Fibroblast of skin of right quadriceps (primary cell): ENCODE measurements at regions not wholly inside any gene's neighbourhood (a gene's known extent, or its start where the extent isn't known, plus 50 kb on each side); places are given as distances from the start of the nearest gene placed in this dataset.

ENCODE experiments used
- DNase-seq: peaks from one replicate; pipeline ENCODE4 v3.0.0-alpha.2; 2013

GRCh38 chr16:85316321-85316919 is 204.1 kb upstream of the CIBAR2 start:
- peak; percentile 46 for DNase-seq

- DNase-seq, result no peak
Observed at GRCh38 chr16:85316944-85317343, 204.7 kb upstream of the CIBAR2 start.

GRCh38 chr16:85317704-85318103 is 205.4 kb upstream of the CIBAR2 start:
- no peak for DNase-seq

- DNase-seq, result no peak
Observed at GRCh38 chr16:85319208-85319983, 207.1 kb upstream of the CIBAR2 start.

DNA sequence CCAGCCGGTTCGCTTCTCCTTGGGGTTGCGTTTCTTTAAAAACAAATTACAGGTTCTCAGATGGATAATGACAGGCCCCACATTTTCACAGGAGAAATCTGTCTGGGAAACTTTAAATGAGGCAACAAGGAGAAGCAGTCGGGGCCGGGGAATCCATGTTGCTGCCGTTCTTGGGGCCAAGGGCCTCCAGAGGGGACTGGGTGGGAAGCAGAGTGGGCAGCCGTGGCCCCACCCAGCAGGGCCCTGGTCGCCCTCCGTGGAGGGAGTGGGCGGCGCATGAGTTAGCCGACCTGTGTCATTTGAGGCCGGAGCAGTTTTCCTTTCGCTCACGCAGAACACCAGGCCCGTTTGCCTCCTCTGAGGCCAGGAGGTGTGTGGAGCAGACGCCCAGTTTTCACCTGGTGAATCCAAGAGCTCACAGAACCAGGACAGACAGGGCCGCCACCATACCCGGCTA is 207.7 kb upstream of the CIBAR2 start:
- no peak for DNase-seq

GRCh38 chr16:85320677-85321385 is 208.6 kb upstream of the CIBAR2 start:
- no peak for DNase-seq

DNA sequence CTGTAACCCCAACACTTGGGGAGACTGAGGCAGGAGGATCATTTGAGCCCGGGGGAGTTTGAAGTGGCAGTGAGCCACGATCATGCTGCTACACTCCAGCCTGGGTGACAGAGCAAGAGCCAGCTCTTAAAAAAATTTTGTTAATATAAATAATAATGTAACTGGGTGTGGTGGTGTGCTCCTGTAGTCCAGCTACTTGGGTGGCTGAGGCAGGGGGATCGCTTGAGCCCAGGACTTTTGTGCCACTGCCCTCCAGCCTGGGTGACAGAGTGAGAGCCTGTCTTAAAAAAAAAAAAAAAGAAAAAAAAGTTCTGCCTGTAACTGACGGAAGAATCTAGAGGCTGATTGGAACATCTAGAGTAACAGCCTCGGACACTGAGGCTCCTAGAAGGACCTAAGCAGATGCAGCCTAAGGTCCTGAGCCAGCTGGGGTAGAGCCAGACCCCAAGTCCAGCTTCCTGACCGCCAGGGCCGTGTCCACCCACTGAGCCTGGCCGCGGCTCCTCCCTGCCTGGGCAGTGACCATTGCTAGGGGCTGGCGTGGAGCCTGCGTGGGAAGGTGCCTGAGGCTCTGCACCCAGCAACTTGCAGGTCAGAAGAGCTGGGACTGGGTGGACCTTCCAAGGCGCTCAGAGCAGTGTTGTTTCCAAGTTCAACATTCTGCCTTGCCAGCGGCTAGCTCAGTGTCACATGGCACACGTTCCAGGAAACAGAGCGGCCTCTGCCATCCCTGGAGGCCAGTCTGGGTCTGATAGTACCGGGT is 209.4 kb upstream of the CIBAR2 start:
- peak; percentile 28 for DNase-seq

GRCh38 chr16:85323230-85323960 is 211.1 kb upstream of the CIBAR2 start:
- DNase-seq, result no peak

- DNase-seq, result no peak
Observed at GRCh38 chr16:85323961-85324253, 211.6 kb upstream of the CIBAR2 start.

DNA sequence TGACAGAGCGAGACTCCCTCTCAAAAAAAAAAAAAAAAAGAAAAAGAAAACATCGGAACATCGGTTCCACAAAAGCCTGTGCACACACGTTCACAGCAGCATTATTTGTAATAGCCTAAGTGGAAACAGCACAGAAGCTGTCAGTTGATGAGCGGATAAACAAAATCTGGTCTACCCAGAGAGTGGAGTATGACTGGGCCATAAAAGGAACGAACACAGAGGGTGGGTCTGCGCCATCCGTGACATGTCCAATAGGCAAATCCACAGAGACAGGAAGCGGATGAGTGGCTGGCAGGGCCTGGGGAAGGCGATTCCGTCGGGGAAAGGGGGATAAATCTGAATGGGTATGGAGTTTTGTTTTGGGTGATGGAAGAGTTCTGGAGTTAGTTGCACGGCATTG is 212.2 kb upstream of the CIBAR2 start:
- DNase-seq, result no peak

GRCh38 chr16:85326113-85326793 is 214.0 kb upstream of the CIBAR2 start:
- DNase-seq, result peak; percentile 48

- DNase-seq, result no peak
Observed at GRCh38 chr16:85326794-85327181, 214.5 kb upstream of the CIBAR2 start.

DNA sequence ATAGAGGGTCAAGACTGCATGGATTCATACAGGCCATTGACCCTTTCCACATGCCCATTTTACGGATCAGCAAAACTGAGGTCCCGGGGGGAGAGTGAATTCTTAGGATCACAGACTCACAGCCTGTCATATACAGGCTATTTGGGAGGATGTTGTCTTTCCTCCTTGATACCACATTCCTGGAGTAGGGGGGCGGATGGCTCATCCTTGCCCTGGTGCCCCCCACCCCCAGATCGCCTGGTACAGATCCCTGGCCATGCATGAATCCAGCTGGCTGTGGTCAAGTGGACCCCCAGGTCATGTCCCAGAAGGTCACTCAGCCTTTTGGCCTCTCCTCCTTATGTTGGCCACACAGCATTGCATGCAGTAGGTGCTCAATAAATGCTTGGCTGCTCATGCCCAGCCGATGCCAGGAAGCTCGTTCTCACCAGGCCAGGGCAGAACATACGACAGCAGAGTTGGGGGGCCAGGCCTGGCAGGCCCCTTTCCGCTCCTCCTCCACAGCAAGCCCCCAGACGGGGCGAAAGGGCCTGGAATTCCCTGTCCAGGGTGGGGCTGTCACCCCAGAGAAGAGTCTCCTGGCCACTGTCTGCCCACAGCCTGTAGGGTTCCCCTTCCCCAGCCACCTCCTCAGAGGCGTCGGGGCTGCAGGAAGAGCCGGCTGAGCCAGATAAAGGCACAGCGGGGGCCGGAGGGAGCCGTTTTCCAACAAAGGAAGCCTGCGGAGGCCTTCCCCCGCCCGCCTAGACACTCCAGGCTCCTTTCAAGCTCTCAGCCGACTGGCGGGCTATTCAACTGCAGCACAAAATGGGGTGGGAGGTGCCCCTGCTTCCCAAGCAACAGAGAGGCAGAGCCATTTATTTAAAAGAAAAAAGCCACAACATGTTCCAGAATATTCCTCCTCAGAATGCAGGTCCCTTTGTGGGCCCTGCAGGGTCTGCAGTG is 215.7 kb upstream of the CIBAR2 start:
- peak; percentile 75 for DNase-seq

DNA sequence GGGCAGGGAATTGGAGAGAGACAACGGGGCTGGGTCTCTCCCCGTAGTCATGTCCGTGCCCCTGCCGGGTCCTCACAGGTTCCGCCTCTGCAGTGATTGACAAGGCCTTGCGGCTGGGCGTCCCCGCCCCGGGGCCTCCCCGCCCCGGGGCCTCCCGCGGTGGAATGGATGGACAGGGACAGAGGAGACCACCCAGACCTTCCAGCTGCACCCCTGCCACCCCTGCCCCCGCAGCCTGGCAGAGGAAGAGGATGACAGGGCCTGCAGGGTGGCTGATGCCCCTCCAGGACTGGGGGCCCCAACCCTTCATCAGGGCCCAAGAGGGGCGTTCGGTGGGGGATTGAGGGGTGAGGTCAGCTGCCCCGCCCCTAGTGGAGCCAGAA is 216.4 kb upstream of the CIBAR2 start:
- DNase-seq, result no peak

GRCh38 chr16:85329059-85329812 is 217.0 kb upstream of the CIBAR2 start:
- peak; percentile 51 for DNase-seq

DNA sequence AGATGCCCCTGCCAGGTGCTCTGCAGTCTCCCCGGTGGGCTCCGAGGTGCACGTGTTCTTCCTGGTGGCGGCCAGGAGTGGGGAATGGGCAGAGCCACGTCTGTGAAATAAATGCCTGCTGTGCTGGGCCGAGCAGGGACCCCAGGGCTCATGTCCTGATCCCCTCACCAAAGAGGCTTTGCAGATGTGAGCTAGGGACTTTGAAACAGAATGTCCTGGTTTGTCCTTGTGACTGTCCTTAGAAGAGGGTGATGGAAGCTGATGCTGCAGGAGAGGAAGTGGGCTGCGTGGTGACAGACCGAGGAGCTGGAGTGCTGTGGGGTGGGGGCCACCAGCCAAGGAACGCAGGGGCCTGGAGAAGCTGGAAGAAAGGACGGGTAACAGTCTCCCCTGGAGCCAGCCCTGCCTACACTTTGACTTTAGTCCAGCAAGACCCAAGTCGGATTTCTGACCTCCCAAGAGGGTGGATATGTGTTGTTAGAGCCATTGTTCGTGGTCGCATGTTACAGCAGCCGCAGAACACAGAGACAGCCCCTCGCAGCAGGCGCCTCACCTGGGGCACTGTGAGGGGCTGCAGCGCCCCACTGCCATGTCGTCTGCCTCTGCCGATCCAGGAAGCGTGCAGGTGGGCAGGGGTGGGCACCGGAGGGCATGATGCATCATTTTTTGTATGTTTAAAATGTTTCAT is 217.9 kb upstream of the CIBAR2 start:
- no peak for DNase-seq

DNA sequence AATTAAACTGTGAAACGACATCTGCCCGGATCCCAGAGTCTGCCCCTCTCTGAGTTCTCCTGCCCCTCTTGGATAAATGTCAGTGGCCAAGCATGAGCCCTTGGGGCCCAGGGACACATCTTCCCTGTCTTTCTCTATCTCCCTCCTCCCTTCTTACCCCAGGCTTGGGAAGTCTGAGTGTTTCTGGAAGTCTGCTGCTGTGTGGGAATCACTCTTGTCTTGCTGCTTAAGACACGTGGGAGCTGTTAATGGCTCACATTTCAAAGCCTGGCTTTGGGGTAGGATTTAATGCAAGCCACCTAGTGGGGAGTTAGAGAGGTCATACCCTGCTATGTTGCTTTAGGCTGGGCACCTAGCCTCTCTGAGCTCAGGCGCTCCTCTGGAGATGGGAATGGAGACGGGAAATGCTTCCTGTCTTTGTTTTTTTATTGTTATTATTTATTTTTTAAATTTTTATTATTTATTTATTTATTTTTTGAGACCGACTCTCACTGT is 218.5 kb upstream of the CIBAR2 start:
- peak; percentile 89 for DNase-seq

DNA sequence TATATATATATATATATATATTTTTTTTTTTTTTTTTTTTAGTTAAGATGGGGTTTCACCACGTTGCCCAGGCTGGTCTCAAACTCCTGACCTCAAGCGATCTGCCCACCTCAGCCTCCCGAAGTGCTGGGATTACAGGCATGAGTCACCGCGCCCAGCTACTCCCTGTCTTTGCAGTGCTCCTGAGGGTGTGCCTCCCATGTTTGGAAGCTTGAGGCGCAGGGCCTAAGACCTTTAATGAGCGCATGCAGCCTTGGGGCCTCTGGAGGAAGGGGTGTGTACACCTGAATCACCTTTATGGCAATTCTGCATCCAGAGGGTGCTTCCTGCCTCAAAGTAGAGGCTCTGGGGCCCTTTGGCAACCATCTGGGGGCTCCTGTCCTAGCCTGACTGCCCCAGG is 219.4 kb upstream of the CIBAR2 start:
- no peak for DNase-seq

DNA sequence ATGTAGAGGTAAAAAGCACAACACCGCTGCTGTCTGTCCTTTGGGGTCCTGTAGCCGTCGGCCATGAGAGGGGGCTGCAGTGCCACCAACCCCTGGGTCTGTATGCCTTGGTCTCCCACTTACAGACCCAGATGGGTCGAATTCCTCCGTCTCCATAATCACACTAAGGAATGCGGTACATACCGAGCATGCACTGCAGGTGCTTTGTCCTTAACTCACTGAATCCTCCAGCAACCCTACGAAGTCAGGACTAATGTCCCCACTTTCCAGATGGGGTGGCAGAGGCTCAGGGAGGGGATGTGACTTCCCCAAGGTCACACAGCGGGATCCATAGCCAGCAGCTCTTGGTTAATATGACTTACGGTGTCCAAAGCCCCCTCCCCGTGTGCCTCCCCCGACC is 219.9 kb upstream of the CIBAR2 start:
- DNase-seq, result no peak
